Stimulated activated CD8-positive, alpha-beta memory T cell treated with anti-CD3 and anti-CD28 coated beads, Interleukin-7, amount 100 ng/mL, for 4 hours (primary cell): ENCODE measurements at regions not wholly inside any gene's neighbourhood (a gene's known extent, or its start where the extent isn't known, plus 50 kb on each side); places are given as distances from the start of the nearest gene placed in this dataset.
"Not testable (repeated sequence)": the region's sequence is repeated elsewhere in the genome, so short reads cannot be mapped to it uniquely, and the experiment has no call there.

Source experiments
- DNase-seq, 2 donors: peaks; one replicate each; pipeline ENCODE4 v3.0.0-alpha.2; 2020; ENCODE audit warnings: low read depth in 2 of 2

- no peak for DNase-seq
Observed at GRCh38 chr5:99019254-99019653, 90.4 kb upstream of the CHD1 start.

GRCh38 chr5:99010294-99010693 is 81.5 kb upstream of the CHD1 start:
- no peak for DNase-seq

- not testable (repeated sequence) for DNase-seq
Observed at GRCh38 chr5:99008009-99008408, 79.2 kb upstream of the CHD1 start.

GRCh38 chr5:99005506-99005905 is 76.7 kb upstream of the CHD1 start:
- no peak for DNase-seq

- DNase-seq, result no peak
Observed at GRCh38 chr5:99004960-99005359, 76.2 kb upstream of the CHD1 start.

GRCh38 chr5:99000876-99001275 is 72.1 kb upstream of the CHD1 start:
- DNase-seq, result no peak

GRCh38 chr5:99000221-99000620 is 71.4 kb upstream of the CHD1 start:
- DNase-seq, result no peak

- DNase-seq, result no peak
Observed at GRCh38 chr5:98999631-99000030, 70.8 kb upstream of the CHD1 start.

GRCh38 chr5:98997000-98997399 is 68.2 kb upstream of the CHD1 start:
- DNase-seq, result no peak

GRCh38 chr5:98994611-98995010 is 65.8 kb upstream of the CHD1 start:
- DNase-seq, result no peak

- no peak for DNase-seq
Observed at GRCh38 chr5:98993512-98993911, 64.7 kb upstream of the CHD1 start.

- no peak for DNase-seq
Observed at GRCh38 chr5:98992552-98992951, 63.7 kb upstream of the CHD1 start.

- no peak for DNase-seq
Observed at GRCh38 chr5:98989727-98990126, 60.9 kb upstream of the CHD1 start.

GRCh38 chr5:98986587-98986986 is 57.8 kb upstream of the CHD1 start:
- DNase-seq, result no peak

- DNase-seq, result no peak
Observed at GRCh38 chr5:98982880-98983279, 54.1 kb upstream of the CHD1 start.
